ENCODE measurements at regions not wholly inside any gene's neighbourhood (a gene's known extent, or its start where the extent isn't known, plus 50 kb on each side); places are given as distances from the start of the nearest gene placed in this dataset.
"Not testable (repeated sequence)": the region's sequence is repeated elsewhere in the genome, so short reads cannot be mapped to it uniquely, and the experiment has no call there.

DNA sequence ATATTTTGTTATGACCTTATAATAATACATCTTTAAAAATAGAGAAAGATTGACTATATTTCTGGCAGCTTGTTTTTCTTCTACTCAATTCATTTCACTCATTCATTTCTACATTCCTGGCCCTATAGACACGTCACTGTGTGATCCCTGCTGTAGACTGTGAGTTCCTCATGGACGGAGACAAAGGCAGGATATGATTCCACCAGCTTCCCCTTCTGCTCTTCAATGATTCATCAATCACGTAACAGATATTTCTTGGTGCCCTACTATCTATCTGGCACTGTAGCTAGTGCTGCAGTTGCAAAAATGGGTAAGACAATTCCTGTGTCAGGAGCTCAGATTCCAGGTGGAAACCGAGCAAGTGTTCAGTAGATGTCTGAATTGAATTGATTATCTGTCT, 415.0 kb downstream of the SFMBT2 start:
- TF ChIP-seq ZFX (IDR thresholded peaks at IDR 0.05; ENCODE audit: borderline replicate concordance): no peak
- TF ChIP-seq, protein P1, sequence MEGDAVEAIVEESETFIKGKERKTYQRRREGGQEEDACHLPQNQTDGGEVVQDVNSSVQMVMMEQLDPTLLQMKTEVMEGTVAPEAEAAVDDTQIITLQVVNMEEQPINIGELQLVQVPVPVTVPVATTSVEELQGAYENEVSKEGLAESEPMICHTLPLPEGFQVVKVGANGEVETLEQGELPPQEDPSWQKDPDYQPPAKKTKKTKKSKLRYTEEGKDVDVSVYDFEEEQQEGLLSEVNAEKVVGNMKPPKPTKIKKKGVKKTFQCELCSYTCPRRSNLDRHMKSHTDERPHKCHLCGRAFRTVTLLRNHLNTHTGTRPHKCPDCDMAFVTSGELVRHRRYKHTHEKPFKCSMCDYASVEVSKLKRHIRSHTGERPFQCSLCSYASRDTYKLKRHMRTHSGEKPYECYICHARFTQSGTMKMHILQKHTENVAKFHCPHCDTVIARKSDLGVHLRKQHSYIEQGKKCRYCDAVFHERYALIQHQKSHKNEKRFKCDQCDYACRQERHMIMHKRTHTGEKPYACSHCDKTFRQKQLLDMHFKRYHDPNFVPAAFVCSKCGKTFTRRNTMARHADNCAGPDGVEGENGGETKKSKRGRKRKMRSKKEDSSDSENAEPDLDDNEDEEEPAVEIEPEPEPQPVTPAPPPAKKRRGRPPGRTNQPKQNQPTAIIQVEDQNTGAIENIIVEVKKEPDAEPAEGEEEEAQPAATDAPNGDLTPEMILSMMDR (IDR thresholded peaks at IDR 0.05): no peak
- H3K27ac ChIP-seq: no peak overlapping the region

DNA sequence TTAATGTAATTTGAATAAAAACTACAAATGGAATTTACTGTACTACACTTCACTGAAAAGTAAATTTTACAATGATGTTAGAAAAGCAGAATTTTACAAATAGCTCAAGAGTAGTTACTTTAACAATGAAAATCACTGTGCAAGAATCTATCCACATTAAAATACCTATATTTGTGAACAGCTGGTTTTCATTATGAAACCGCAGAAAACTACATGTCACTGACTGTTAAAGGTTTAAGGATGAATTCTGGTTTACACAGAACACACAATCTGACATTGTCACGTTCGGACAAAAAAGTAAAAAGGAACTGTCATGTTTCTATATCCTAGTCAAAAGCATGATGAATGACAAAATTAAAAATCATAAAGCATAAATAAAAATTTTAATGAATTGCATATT, 415.3 kb upstream of the PRKCQ start:
- no peak overlapping the region for H3K27ac ChIP-seq
- no peak for TF ChIP-seq ZFX (IDR thresholded peaks at IDR 0.05; ENCODE audit: borderline replicate concordance)
- TF ChIP-seq, protein P1 (IDR thresholded peaks at IDR 0.05): no peak

DNA sequence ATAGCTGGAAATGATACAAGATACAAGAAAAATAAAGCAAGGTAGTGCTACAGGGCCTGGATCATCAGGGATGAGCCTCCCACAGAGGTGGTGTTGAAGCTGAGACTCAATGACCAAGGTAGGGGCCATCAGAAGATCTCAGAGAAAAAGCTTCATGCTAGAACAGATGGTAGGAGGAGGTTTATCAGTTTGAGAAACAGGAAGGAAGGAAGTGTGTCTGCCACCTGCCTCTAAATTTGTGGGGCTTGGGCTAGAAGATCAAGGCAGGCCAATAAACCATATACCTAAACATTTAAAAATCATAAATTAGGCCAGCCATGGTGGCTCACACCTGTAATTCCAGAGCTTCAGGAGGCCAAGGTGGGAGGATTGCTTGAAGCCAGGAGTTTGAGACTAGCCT, 410.8 kb upstream of the PRKCQ start:
- no peak for TF ChIP-seq ZFX (IDR thresholded peaks at IDR 0.05; ENCODE audit: borderline replicate concordance)
- TF ChIP-seq, protein P1 (IDR thresholded peaks at IDR 0.05): no peak
- H3K27ac ChIP-seq: no peak overlapping the region

DNA sequence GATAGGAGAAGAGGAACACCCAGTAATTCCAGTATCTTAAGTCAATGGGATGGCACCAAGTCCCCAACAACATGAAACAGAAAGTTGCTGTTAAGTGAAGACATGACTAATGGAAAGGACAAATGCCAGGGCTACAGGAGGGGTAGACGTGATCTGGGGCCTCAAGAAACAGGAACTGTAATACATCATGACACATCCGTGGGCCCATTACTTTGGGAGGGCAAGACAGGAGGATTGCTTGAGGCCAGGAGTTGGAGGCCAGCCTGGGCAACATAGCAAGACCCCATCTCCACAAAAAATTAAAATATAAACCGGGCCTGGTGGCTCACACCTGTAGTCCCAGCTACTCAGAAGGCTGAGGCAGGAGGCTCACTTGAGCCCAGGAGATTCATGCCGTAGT, 408.6 kb upstream of the PRKCQ start:
- H3K27ac ChIP-seq: no peak overlapping the region
- TF ChIP-seq ZFX (IDR thresholded peaks at IDR 0.05; ENCODE audit: borderline replicate concordance): no peak

DNA sequence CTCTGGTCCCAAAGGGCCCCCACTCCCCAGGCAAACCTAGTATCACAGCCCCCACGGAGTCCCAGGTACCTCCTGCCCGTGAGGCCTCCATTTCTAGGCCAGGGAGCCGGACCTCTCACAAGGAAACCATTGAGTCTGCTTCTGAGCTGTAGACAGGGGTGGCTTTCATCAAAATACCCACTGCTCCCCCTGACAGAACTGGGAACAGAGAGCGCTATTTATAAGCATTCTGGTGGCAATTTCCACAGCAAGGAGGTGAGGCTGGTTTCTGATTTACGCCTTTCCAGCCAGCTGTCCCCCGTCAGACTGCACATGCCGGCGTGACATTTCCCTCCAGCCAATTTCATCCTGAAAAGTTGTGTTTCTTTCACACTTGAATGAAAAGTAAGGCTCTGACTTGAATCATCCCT, 407.5 kb upstream of the PRKCQ start:
- H3K27ac ChIP-seq: no peak overlapping the region
- TF ChIP-seq ZFX (IDR thresholded peaks at IDR 0.05; ENCODE audit: borderline replicate concordance): no peak

DNA sequence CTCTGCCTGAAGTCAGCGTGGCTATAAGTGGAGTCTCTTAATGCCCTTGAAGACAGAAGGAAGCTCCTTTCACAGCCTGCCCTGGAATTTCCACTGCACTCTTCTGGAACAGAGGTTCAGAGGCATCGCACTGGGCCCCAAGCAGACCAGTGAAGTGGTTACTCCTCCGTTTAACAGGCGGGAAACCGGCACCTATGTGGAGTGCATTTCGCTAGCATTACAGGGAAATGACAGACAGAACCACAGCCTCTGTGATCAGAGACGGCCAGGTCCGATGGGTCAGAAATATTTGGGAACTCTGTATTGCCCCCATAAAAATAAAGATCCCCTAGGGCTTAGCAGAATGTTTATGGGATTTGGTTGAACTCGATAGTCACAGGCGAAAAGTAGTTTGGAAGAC, 406.9 kb upstream of the PRKCQ start:
- TF ChIP-seq ZFX (IDR thresholded peaks at IDR 0.05; ENCODE audit: borderline replicate concordance): no peak
- TF ChIP-seq, protein P1 (IDR thresholded peaks at IDR 0.05): no peak
- H3K27ac ChIP-seq: no peak overlapping the region

DNA sequence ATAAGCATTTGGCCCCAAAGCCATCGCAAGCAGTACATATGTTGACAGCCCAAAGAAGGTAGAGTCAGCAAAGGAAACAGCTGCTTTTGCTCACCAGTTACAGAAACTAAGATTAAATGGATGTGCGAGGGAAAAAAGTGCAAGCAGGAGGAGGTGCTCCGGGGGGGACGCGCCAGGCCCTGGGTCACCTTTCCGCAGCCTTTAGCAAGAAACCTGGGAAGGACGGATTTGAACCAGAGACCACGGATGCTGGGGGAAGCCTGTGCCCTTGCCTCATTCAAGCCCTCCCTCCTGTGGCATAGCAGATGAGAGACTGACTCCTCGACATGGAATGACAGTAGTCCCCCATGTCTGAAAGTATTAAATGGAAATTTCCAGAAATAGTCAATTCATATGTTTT, 405.6 kb upstream of the PRKCQ start:
- H3K27ac ChIP-seq: no peak overlapping the region
- TF ChIP-seq, protein P1 (IDR thresholded peaks at IDR 0.05): no peak
- TF ChIP-seq ZFX (IDR thresholded peaks at IDR 0.05; ENCODE audit: borderline replicate concordance): no peak

DNA sequence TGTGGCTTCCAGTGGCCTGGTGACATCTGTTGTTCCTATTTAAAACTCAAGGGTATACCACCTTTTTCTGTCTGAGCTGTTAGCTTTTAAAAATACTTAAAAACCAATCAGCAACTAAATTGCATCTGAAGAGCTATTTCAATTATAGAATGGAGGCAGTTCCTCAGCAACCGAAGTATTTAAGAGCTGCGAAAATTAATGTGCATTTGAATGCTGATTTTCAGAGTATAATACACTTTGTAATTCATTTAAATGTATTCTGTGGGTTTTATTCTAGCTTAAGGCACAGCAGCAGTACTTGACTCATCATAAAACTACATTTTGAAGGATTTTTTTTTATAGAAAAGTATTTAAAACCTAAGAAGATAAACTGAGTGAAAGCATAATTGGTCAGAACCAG, 404.9 kb upstream of the PRKCQ start:
- TF ChIP-seq, protein P1 (IDR thresholded peaks at IDR 0.05): no peak
- no peak for TF ChIP-seq ZFX (IDR thresholded peaks at IDR 0.05; ENCODE audit: borderline replicate concordance)

DNA sequence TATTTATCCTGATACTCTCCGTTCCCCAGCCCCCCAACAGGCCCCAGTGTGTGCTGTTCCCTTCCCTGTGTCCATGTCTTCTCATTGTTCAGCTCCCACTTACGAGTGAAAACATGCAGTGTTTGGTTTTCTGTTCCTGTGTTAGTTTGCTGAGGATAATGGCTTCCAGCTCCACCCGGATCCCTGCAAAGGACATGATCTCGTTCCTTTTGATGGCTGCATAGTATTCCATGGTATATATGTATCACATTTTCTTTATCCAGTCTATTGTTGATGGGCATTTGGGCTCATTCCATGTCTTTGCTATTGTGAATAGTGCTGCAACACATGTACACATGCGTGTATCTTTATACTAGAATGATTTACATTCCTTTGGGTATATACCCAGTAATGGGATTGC, 403.9 kb upstream of the PRKCQ start:
- not testable (repeated sequence) for H3K27ac ChIP-seq

More for the DNA sequence above, 404.9 kb upstream of the PRKCQ start:
- no peak overlapping the region for H3K27ac ChIP-seq
